ENCODE measurements at regions not wholly inside any gene's neighbourhood (a gene's known extent, or its start where the extent isn't known, plus 50 kb on each side); places are given as distances from the start of the nearest gene placed in this dataset. TPM values are rescaled to one million over a fixed set of nuclear protein-coding genes. Genes with fewer than 3 reads are reported as not detected.
"Not testable (repeated sequence)": the region's sequence is repeated elsewhere in the genome, so short reads cannot be mapped to it uniquely, and the experiment has no call there.

DNA sequence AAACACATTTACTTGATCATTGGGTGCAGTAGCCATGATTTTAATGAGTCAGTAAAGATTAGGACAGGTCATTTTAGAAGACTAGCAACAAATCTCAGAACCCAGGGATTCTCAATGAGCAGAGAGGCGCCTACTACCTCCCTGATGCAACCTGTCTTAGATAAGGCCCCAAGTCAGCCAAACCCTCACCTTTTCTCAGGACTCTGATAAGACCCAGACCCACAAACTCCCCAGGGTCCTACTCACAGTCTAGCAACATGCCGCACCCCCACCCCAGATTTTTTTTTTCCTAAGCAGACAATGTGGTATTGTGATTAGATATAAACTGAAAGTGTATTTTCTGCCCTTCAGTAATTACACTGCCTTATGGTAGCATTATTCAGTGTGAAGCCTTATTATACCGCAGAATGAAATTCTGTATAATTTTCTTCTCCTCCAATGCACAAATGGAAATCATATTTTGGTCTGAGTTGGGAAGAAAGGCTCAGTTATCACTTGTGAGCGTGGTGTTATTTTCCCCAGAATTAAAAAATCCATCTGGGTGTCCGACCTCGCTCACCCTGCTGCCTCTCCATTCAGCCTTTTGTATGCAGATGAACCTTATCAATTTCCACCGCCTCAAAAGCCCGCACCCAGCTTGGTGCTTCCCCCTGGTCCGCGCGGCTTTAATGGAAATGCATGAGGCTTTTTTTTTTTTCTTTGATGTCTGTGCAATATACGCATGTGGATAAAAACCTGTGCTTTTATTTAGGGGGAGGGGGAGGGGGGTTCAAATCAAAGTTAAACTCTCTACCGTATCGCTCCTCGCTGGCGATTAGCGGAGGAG, 122.0 kb upstream of the SOX14 start:
- DNase-seq: no peak

DNA sequence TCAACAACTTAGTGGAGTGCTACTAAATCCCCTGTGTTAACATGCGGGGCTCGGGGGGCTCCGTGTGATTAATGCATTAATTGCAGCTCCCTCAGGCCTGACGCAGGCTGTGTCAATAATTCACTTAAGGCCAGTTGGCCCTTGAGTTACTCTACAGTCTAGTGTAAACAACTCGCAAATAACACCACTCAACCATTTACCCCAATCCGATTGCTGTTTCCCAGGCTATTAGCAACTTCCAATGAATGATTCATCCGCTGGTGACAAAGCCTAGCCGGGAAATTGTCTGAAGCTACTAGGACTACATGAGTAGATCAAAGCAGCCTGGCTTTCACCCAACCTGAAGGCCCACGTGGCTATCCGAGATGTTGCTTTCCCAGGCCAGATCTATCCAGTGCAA, 121.3 kb upstream of the SOX14 start:
- DNase-seq: no peak

DNA sequence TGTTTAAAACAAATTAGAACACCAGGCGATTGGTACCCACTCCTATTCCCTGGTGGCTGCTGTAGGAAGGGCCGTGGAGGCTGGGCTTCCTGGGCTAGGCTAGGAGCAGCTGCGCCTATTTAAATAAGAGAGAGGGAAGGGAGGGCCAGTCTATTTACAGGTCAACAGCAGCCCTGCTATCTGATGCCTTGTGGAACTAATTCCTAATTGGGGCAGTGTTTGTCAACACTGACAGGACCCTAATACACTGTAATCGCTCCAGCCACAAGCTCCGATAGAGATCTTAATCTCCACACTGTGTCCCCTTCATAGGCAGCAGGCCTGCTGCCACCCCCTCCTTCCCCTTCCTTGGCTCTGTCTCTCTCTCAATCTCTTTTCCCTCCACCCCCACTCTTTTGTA, 116.9 kb upstream of the SOX14 start:
- no peak for DNase-seq

DNA sequence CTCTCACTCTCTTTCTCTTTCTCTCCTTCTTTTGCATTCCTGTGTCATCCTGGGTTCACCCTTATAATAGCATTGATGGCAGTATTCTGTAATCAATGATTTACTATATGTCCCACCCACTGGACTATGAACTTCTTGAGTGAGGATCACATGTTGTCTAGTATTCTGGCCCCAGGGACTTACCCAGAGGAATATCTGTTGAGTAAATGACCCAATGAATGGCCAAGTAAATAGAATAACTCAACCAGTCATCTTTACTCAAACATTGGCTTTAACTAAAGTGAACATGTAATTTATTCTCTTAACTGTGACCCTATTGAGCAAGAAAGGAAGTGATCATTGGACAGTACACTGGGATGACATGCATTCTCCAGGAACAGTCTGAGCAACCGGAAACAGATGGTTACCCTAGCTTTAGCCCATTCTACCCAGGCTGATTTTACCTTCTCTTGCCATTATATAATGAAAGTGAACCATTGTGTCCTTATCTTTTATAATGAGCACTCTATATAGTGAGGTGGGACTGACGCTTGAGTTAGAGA, 94.5 kb upstream of the SOX14 start:
- DNase-seq: no peak

DNA sequence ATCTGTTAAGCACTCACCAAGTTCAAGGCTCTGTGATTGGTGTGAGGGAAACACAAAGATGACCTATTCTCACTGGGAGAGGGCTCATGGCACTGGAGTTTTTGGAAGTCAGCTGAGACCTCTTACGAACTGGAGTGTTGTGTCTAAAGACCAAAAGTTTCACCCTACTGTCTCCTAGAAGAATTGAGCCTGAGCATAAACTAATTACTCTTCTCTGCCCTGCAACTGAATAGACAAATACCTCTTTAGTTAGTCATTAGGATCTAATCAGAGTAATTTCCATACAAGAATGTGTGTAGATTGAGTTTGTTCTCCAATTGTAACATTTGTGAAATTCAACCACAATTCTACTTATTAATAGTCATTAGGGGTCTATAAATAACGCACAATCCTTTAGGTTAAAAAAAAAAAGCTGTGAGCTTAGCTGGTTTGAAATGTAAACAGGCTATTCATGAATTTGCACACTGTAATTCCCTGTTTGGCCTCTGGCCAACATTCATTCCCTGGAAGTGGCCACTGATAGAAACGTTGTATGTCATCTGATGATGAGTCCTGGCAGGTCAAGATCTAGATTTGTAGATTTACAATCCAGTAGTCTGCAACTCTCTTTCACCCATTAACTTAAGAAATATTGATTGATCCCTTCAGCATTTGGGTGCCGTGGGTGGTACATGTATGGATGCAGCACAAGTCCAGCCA, 76.8 kb upstream of the SOX14 start:
- DNase-seq: no peak

DNA sequence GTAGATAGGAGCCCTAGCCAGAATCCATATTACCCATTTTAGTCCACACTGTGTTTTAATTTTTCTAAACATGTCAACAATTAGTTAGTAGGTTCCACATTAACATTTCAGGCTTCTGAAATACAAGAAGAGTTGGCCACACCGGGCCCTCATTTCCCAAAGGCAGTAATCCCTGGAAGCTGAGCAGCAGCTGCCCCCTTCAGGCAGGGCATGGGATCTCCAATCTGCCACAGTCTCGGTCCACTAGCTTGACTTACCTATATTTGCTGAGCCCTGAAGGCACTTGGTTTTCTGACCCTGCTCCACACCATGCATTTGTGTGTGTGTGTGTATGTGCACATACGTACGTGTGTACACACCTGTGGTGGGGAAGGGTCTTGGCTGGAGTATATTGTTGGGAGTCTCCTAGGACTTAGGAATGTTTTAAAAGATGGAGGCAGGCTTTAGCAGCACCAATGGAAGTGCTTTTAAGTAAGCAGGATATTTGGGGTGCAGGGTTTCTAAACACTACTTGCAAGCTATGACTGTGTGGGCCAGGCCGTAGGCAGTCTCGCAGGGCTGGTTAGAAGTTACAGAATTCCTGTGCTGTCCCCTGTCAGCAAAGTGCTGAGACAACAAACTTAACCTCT, 71.2 kb upstream of the SOX14 start:
- DNase-seq: no peak

DNA sequence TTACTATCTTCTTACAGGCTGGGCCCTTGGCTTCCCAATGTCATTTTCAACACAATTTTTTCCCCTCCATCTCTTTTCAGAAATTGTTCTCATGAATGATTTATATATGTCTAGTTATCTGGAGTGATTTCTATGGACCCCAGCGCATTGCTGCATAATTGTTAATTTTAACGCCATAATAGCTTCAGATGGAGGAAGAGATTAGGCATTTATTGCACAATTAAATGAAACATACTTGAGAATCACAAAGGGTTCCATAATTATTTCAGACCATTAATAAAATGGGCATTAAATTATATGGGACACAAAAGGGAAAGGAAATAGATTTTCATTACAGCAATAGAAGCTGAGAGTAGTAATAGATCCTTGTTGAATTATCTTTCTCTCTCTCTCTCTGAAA, 70.3 kb upstream of the SOX14 start:
- no peak for DNase-seq

DNA sequence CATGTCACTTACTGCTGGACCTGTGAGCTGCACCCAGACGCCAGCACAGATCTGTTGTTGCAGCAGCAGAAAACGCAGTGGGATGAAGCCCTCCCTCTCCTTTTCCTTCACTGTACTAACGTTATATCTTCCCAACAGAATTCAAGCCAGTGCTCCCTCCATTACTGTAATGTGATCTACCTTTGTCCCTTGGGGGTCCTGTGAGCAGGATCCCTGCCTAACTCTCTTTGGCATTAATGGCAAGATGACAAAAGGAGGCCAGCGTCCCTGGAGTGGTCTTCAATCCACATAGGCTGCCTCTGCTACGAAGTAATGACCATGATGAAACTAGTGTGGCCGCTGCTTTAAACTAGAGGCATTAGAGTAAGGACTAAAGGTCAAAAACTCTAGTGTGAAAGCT, 69.3 kb upstream of the SOX14 start:
- DNase-seq: no peak

DNA sequence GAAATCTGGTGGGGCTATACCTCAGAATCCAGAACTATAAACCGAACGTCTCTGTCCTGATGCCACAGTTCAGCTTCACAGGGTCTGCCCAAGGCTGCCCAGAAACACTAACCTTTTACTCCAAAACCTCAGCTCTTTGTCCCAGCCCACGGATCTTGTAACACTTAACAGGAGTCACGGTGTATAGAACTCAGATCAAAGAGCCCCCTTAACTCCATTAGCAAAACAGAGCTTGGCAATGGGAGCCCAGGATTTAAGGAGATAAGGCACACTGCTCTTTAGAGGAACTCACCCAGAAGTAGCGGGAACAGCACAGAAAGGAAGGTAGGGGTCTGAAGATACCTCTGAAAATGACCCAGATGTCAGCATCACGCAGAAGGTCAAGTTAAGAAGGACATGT, 68.8 kb upstream of the SOX14 start:
- DNase-seq: no peak

DNA sequence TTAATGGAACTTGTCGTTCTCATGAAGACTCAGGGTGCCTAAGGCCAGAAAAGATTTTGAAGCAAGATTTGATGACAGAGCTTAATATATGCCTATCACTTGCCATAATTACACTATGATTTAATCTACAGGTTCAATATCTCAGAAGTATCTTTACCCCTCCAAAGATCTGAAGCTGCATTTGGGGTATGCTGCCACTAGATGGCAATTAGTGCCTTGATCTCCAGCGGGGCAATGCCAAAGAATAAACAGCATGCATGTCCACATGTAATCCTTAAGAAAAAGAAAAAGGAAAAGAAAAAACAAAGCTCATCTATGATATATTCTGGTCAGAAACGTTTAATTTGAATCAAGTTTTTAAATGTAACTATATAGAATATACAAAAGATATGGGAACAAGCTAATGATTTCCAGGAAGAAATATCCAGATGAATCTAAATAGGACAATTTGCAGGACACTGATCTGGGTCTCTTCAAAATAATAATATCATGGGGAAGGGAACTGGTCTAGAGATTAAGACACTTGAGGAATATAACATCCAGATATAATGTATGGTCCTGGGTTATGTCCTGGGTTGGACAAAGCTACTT, 55.0 kb upstream of the SOX14 start:
- no peak for DNase-seq

DNA sequence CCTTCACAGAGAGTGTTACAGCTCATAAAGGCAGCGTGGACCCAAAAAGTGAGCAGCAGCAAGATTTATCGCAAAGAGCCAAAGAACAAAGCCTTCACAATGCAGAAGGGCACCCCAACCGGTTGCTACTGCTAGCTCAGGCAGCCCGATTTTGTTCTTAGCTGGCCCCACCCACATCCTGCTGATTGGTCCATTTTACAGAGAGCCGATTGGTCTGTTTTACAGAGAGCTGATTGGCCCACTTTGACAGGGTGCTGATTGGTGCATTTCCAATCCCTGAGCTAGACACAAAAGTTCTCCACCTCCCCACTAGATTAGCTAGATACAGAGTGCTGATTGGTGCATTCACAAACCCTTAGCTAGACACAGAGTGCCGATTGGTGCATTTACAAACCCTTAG, 50.1 kb upstream of the SOX14 start:
- DNase-seq: not testable (repeated sequence)

Small RNA genes in the stretch of these regions (small RNA-seq; reads per million reads assigned to genes)
- not detected for gene RNA5SP142 (ENCODE audit: low replicate concordance)
